SK-N-SH treated with all-trans-retinoic acid at 6 μM for 48 hours (cell line): ENCODE measurements at regions not wholly inside any gene's neighbourhood (a gene's known extent, or its start where the extent isn't known, plus 50 kb on each side); places are given as distances from the start of the nearest gene placed in this dataset.

Source experiments
- ATAC-seq: fragments of 200-7000 bp; cut with Tn5 transposase; 3 replicates; pipeline ENCODE4 v1.9.1; 2020; ENCODE audit warnings: mild to moderate bottlenecking, moderate library complexity
- ARNTL ChIP-seq: fragments of 450-650 bp; formaldehyde crosslinking; IDR thresholded peaks from 2 replicates; pipeline ENCODE4 v1.5.0; 2020; ENCODE audit warnings: low read depth, mild to moderate bottlenecking, moderate library complexity, borderline replicate concordance
- BACH2 ChIP-seq: fragments of 250-450 bp; sonication (Bioruptor Pico); IDR thresholded peaks from 2 replicates; pipeline ENCODE4 v1.9.0; 2021; ENCODE audit warnings: mild to moderate bottlenecking, borderline replicate concordance
- CSDC2 ChIP-seq: fragments of 250-450 bp; sonication (Bioruptor Pico); IDR thresholded peaks from 2 replicates; pipeline ENCODE4 v1.5.0; 2020; ENCODE audit warnings: mild to moderate bottlenecking, moderate library complexity
- CSRNP3 ChIP-seq: fragments of 250-450 bp; sonication (Bioruptor Pico); IDR thresholded peaks from 2 replicates; pipeline ENCODE4 v1.5.1; 2021; ENCODE audit warnings: mild to moderate bottlenecking, moderate library complexity
- ESRRG ChIP-seq: fragments of 250-450 bp; sonication (Bioruptor Pico); IDR thresholded peaks from 2 replicates; pipeline ENCODE4 v1.6.1; 2021; ENCODE audit warnings: mild to moderate bottlenecking
- GLIS3 ChIP-seq: fragments of 250-450 bp; sonication (Bioruptor Pico); IDR thresholded peaks from 2 replicates; pipeline ENCODE4 v1.5.0; 2020; ENCODE audit warnings: mild to moderate bottlenecking, moderate library complexity
- ISL1 ChIP-seq: fragments of 250-450 bp; sonication (Bioruptor Pico); IDR thresholded peaks from 2 replicates; pipeline ENCODE4 v2.1.2; 2022; ENCODE audit warnings: mild to moderate bottlenecking, moderate library complexity
- SNAI2 ChIP-seq: fragments of 250-450 bp; sonication (Bioruptor Pico); IDR thresholded peaks from 2 replicates; pipeline ENCODE4 v1.5.0; 2020; ENCODE audit warnings: mild to moderate bottlenecking, moderate library complexity
- TCF4 ChIP-seq: fragments of 250-450 bp; sonication (Bioruptor Pico); IDR thresholded peaks from 2 replicates; pipeline ENCODE4 v1.8.0; 2021; ENCODE audit warnings: mild to moderate bottlenecking, moderate library complexity, borderline replicate concordance
- TOX ChIP-seq: fragments of 250-450 bp; sonication (Bioruptor Pico); IDR thresholded peaks from 2 replicates; pipeline ENCODE4 v1.8.0; 2021; ENCODE audit warnings: mild to moderate bottlenecking, moderate library complexity, borderline replicate concordance
- TSHZ2 ChIP-seq: fragments of 250-450 bp; sonication (Bioruptor Pico); IDR thresholded peaks from 2 replicates; pipeline ENCODE4 v1.5.0; 2020; ENCODE audit warnings: mild to moderate bottlenecking, moderate library complexity
- ZC3H10 ChIP-seq: fragments of 250-450 bp; sonication (Bioruptor Pico); IDR thresholded peaks from 2 replicates; pipeline ENCODE4 v1.5.1; 2021; ENCODE audit warnings: mild to moderate bottlenecking, moderate library complexity
- ZFP3 ChIP-seq: fragments of 250-450 bp; sonication (Bioruptor Pico); IDR thresholded peaks from 2 replicates; pipeline ENCODE4 v1.5.0; 2020; ENCODE audit warnings: mild to moderate bottlenecking, moderate library complexity
- ZFP30 ChIP-seq: fragments of 450-650 bp; formaldehyde crosslinking; IDR thresholded peaks from 2 replicates; pipeline ENCODE4 v1.5.0; 2022; ENCODE audit warnings: mild to moderate bottlenecking, moderate library complexity
- ZNF565 ChIP-seq: fragments of 450-650 bp; formaldehyde crosslinking; conservative IDR thresholded peaks from 2 replicates; pipeline ENCODE4 v1.5.0; 2020; ENCODE audit warnings: low read depth, mild to moderate bottlenecking, moderate library complexity
- ZNF70 ChIP-seq: fragments of 450-650 bp; formaldehyde crosslinking; IDR thresholded peaks from 2 replicates; pipeline ENCODE4 v1.5.0; 2020; ENCODE audit warnings: mild to moderate bottlenecking, moderate library complexity
- ZNF8 ChIP-seq: fragments of 450-650 bp; formaldehyde crosslinking; IDR thresholded peaks from 2 replicates; pipeline ENCODE4 v1.5.0; 2020; ENCODE audit warnings: mild to moderate bottlenecking, moderate library complexity
- TF ChIP-seq, protein P1 (sequence below): fragments of 250-450 bp; sonication (Bioruptor Pico); IDR thresholded peaks from 2 replicates; pipeline ENCODE4 v1.8.0; 2021; ENCODE audit warnings: low read depth, mild to moderate bottlenecking, moderate library complexity, borderline replicate concordance
- TF ChIP-seq, protein P2 (sequence below): fragments of 250-450 bp; sonication (Bioruptor Pico); IDR thresholded peaks from 2 replicates; pipeline ENCODE4 v1.5.1; 2020; ENCODE audit warnings: low read depth, mild to moderate bottlenecking, moderate library complexity
- TF ChIP-seq, protein P3 (sequence below): fragments of 250-450 bp; sonication (Bioruptor Pico); IDR thresholded peaks from 2 replicates; pipeline ENCODE4 v1.8.0; 2020; ENCODE audit warnings: mild to moderate bottlenecking, moderate library complexity, borderline replicate concordance

GRCh38 chr17:79408251-79408650 lies 202.6 kb downstream of the RBFOX3 start:
- TF ChIP-seq SNAI2 (CRISPR knock-in tag) (no peak), ARNTL (CRISPR knock-in tag) (no peak), TOX (CRISPR knock-in tag) (no peak), GLIS3 (no peak), TSHZ2 (CRISPR knock-in tag) (no peak), TCF4 (CRISPR knock-in tag) (no peak), BACH2 (CRISPR knock-in tag) (no peak), ESRRG (CRISPR knock-in tag) (no peak)
- TF ChIP-seq, protein P1, sequence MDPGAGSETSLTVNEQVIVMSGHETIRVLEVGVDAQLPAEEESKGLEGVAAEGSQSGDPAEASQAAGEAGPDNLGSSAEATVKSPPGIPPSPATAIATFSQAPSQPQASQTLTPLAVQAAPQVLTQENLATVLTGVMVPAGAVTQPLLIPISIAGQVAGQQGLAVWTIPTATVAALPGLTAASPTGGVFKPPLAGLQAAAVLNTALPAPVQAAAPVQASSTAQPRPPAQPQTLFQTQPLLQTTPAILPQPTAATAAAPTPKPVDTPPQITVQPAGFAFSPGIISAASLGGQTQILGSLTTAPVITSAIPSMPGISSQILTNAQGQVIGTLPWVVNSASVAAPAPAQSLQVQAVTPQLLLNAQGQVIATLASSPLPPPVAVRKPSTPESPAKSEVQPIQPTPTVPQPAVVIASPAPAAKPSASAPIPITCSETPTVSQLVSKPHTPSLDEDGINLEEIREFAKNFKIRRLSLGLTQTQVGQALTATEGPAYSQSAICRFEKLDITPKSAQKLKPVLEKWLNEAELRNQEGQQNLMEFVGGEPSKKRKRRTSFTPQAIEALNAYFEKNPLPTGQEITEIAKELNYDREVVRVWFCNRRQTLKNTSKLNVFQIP (CRISPR knock-in tag), result no peak
- TF ChIP-seq, protein P2, sequence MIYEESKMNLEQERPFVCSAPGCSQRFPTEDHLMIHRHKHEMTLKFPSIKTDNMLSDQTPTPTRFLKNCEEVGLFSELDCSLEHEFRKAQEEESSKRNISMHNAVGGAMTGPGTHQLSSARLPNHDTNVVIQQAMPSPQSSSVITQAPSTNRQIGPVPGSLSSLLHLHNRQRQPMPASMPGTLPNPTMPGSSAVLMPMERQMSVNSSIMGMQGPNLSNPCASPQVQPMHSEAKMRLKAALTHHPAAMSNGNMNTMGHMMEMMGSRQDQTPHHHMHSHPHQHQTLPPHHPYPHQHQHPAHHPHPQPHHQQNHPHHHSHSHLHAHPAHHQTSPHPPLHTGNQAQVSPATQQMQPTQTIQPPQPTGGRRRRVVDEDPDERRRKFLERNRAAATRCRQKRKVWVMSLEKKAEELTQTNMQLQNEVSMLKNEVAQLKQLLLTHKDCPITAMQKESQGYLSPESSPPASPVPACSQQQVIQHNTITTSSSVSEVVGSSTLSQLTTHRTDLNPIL (CRISPR knock-in tag), result no peak
- ATAC-seq, result no peak

GRCh38 chr17:79407385-79407784 lies 203.5 kb downstream of the RBFOX3 start:
- no peak for ATAC-seq
- TF ChIP-seq ARNTL (CRISPR knock-in tag) (no peak), SNAI2 (CRISPR knock-in tag) (no peak), ESRRG (CRISPR knock-in tag) (no peak), GLIS3 (no peak), TSHZ2 (CRISPR knock-in tag) (no peak)

- ATAC-seq, result no peak
- TF ChIP-seq ZNF565, result no peak
- TF ChIP-seq ZNF8 (CRISPR knock-in tag), result no peak
- TF ChIP-seq TCF4 (CRISPR knock-in tag), result no peak
- TF ChIP-seq TOX (CRISPR knock-in tag), result no peak
- TF ChIP-seq ZNF70 (CRISPR knock-in tag), result no peak
- TF ChIP-seq CSDC2 (CRISPR knock-in tag), result no peak
- TF ChIP-seq ISL1 (CRISPR knock-in tag), result no peak
- TF ChIP-seq ZFP30 (CRISPR knock-in tag), result no peak
- no peak for TF ChIP-seq CSRNP3 (CRISPR knock-in tag)
Observed at GRCh38 chr17:79406316-79406715, 204.5 kb downstream of the RBFOX3 start.

DNA sequence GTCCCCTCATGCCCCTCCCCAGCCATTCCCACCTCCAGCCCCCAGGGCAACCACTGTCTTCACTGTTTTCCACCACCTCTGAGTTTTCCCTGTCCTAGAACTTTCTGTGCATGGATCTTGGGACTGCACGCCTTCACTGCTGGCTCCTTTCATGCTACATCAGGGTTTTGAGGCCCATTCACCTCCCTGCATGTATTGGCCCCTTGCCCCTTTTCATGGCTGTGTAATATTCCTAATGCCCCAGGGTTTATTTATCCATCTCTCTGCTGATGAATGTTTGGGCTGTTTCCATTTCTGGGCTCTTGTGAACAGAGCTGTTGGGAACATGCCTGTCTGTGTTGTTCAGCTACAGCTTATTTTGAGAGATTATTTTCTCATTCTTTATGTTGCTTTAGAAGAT lies 205.0 kb downstream of the RBFOX3 start:
- no peak for ATAC-seq
- no peak for TF ChIP-seq CSRNP3 (CRISPR knock-in tag)
- TF ChIP-seq, protein P2 (CRISPR knock-in tag), result no peak
- no peak for TF ChIP-seq ZFP3 (CRISPR knock-in tag)
- TF ChIP-seq, protein P3, sequence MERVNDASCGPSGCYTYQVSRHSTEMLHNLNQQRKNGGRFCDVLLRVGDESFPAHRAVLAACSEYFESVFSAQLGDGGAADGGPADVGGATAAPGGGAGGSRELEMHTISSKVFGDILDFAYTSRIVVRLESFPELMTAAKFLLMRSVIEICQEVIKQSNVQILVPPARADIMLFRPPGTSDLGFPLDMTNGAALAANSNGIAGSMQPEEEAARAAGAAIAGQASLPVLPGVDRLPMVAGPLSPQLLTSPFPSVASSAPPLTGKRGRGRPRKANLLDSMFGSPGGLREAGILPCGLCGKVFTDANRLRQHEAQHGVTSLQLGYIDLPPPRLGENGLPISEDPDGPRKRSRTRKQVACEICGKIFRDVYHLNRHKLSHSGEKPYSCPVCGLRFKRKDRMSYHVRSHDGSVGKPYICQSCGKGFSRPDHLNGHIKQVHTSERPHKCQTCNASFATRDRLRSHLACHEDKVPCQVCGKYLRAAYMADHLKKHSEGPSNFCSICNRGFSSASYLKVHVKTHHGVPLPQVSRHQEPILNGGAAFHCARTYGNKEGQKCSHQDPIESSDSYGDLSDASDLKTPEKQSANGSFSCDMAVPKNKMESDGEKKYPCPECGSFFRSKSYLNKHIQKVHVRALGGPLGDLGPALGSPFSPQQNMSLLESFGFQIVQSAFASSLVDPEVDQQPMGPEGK (CRISPR knock-in tag), result no peak
- TF ChIP-seq TCF4 (CRISPR knock-in tag), result no peak
- TF ChIP-seq SNAI2 (CRISPR knock-in tag), result no peak
- TF ChIP-seq ZFP30 (CRISPR knock-in tag), result no peak
- TF ChIP-seq ZC3H10, result no peak
- no peak for TF ChIP-seq ZNF8 (CRISPR knock-in tag)
